MCF 10A (cell line): ENCODE measurements at regions not wholly inside any gene's neighbourhood (a gene's known extent, or its start where the extent isn't known, plus 50 kb on each side); places are given as distances from the start of the nearest gene placed in this dataset.

ENCODE experiments used
- BruUV-seq: library from RNA; stranded (reverse); fragments of 400-500 nt; replicated peaks from 2 replicates; lab custom pipeline; 2021; lab: Mats Ljungman, UMichigan
- CTCF ChIA-PET: fragments of 300-600 bp; sonication (Branson Sonifier 250); formaldehyde crosslinking; extraction: SDS; loops from one replicate; lab custom pipeline; 2021; ENCODE audit warnings: antibody characterized with exemption, inconsistent platforms; lab: Yijun Ruan, JAX
- POLR2A ChIA-PET: fragments of 300-600, 350-650 bp; sonication (Branson Sonifier 250); formaldehyde crosslinking; extraction: SDS; loops from one replicate; lab custom pipeline; 2020; ENCODE audit warnings: antibody characterized with exemption, inconsistent platforms; lab: Yijun Ruan, JAX
- DNase-seq: peaks from one replicate; pipeline ENCODE4 v3.0.0-alpha.2; 2018; ENCODE audit not compliant: unreplicated experiment
- H3K27ac Mint-ChIP-seq: one replicate; pipeline ENCODE4 v1.8.0; 2022; ENCODE audit warnings: mild to moderate bottlenecking, low read depth, mixed read lengths; ENCODE audit not compliant: unreplicated experiment
- H3K27me3 Mint-ChIP-seq: one replicate; pipeline ENCODE4 v1.8.0; 2022; ENCODE audit warnings: mixed read lengths; ENCODE audit not compliant: insufficient read depth, unreplicated experiment
- H3K36me3 Mint-ChIP-seq: one replicate; pipeline ENCODE4 v1.8.0; 2022; ENCODE audit warnings: mild to moderate bottlenecking, moderate library complexity, mixed read lengths; ENCODE audit not compliant: insufficient read depth, unreplicated experiment
- H3K4me1 Mint-ChIP-seq: one replicate; pipeline ENCODE4 v1.8.0; 2022; ENCODE audit warnings: mixed read lengths; ENCODE audit not compliant: insufficient read depth, unreplicated experiment
- H3K4me3 Mint-ChIP-seq: one replicate; pipeline ENCODE4 v1.8.0; 2022; ENCODE audit warnings: mild to moderate bottlenecking, moderate library complexity, mixed read lengths; ENCODE audit not compliant: unreplicated experiment
- H3K9me3 Mint-ChIP-seq: one replicate; pipeline ENCODE4 v1.8.0; 2022; ENCODE audit warnings: mixed read lengths; ENCODE audit not compliant: unreplicated experiment
- intact Hi-C: fragments of 100-400 bp; cut with micrococcal nuclease; formaldehyde crosslinking; loops from 2 replicates; pipeline ENCODE4 v1.14.1; 2022
- TF ChIP-seq, protein P1 (sequence below): fragments of 200-600 bp; IDR thresholded peaks from one replicate; pipeline ENCODE4 v1.8.0; 2022; ENCODE audit warnings: antibody characterized with exemption, mild to moderate bottlenecking; ENCODE audit not compliant: unreplicated experiment

DNA sequence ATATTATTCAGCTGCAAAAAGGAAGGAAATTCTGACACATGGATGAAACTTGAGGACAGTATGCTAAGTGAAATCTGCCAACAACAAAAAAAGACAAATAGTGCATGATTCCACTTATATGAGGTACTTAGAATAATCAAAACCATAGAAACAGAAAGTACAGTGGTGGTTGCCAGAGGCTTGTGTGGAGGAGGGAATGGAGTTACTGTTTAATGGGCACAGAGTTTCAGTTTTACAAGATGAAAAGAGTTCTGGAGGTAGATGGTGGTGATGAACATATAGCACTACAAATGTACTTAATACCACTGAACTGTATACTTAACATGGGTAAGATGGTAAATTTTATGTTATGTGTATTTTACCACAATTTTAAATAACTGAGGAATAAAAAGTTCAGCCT is 212.0 kb upstream of the KLF3 start:
- DNase-seq, result no peak
- Mint-ChIP-seq H3K36me3 (no peaks in the 10 kb centered on the region), H3K9me3 (no peaks in the 10 kb centered on the region), H3K4me3 (no peak overlapping the region), H3K27me3 (no peaks in the 10 kb centered on the region), H3K27ac (no peak overlapping the region), H3K4me1 (no peaks in the 10 kb centered on the region)
- POLR2A ChIA-PET, result interaction anchor here (1.1 kb wide), 1 partner anchor 42 kb away, joined by 4 read pairs; no protein-coding TSS in a partner anchor
- no TSS peak for BruUV-seq
- intact Hi-C loops, result no loop called here
- TF ChIP-seq, protein P1, sequence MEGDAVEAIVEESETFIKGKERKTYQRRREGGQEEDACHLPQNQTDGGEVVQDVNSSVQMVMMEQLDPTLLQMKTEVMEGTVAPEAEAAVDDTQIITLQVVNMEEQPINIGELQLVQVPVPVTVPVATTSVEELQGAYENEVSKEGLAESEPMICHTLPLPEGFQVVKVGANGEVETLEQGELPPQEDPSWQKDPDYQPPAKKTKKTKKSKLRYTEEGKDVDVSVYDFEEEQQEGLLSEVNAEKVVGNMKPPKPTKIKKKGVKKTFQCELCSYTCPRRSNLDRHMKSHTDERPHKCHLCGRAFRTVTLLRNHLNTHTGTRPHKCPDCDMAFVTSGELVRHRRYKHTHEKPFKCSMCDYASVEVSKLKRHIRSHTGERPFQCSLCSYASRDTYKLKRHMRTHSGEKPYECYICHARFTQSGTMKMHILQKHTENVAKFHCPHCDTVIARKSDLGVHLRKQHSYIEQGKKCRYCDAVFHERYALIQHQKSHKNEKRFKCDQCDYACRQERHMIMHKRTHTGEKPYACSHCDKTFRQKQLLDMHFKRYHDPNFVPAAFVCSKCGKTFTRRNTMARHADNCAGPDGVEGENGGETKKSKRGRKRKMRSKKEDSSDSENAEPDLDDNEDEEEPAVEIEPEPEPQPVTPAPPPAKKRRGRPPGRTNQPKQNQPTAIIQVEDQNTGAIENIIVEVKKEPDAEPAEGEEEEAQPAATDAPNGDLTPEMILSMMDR, result no peak
- CTCF ChIA-PET, result interaction anchor here (0.7 kb wide), 1 partner anchor 223 kb away, joined by 3 read pairs; no protein-coding TSS in a partner anchor

DNA sequence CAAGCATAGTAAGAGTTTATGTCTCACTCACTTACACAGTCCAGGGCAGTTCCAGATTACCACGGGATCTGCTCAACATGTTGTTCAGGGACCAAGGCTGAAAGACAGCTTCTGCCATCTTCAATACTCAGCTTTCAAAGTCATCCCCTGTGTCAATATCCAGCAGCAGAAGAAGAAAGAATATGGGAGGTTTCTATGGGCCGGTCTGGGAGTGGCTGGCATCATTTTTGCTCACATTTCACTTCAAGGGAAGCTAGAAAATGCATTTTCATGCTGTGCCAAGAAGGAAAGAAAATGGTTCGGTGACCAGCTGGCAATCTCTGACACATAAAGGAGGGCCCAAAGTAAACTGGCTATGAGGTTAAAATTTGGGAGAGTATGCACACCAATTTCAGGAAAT is 211.5 kb upstream of the KLF3 start:
- no peaks in the 10 kb centered on the region for H3K27me3 Mint-ChIP-seq
- ChIA-PET CTCF (no interaction called here), POLR2A (interaction anchor here (0.5 to 0.6 kb wide), 2 partner anchors 68 to 132 kb away, joined by 3 read pairs; no protein-coding TSS in a partner anchor)
- TF ChIP-seq, protein P1, result no peak
- no peak for DNase-seq
- H3K4me1 Mint-ChIP-seq, result no peaks in the 10 kb centered on the region
- H3K9me3 Mint-ChIP-seq, result no peaks in the 10 kb centered on the region
- H3K4me3 Mint-ChIP-seq, result no peak overlapping the region
- intact Hi-C loops, result no loop called here
- no peaks in the 10 kb centered on the region for H3K36me3 Mint-ChIP-seq
- BruUV-seq, result no TSS peak
- H3K27ac Mint-ChIP-seq, result no peak overlapping the region

DNA sequence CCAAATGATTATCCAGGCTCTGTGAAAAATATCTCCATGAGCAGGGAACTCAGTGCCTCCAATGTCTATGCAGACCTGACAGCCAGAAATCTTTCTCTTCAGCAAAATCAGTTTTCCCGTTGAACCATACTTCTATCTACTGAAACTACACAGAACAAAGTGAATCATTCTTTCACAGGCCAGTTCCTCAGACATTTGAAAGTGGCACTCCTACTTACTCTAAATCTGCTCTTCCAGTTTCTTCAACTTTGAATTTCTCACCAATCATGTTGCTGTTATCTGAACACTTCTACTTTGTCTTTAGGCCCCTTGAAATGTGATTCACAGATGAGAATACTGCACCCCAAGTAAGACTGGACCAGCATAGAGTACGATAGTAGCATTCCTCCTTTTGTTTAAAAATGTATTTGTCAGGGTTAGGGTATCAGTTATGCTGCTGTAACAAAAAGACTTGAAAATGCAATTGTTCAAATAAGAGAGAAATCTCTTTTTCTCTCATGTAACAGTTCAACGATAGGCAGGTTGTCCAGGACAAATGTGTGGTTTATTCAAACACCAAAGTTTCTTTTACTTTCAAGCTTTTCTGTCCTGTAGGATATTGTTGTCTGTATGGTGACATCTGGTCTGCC is 210.6 kb upstream of the KLF3 start:
- intact Hi-C loops, result no loop called here
- Mint-ChIP-seq H3K27ac (no peak overlapping the region), H3K36me3 (no peaks in the 10 kb centered on the region), H3K9me3 (no peaks in the 10 kb centered on the region), H3K27me3 (no peaks in the 10 kb centered on the region), H3K4me3 (no peak overlapping the region), H3K4me1 (no peaks in the 10 kb centered on the region)
- POLR2A ChIA-PET, result no interaction called here
- CTCF ChIA-PET, result interaction anchor here (0.6 kb wide), 1 partner anchor 87 kb away, joined by 4 read pairs; no protein-coding TSS in a partner anchor
- DNase-seq, result no peak
- TF ChIP-seq, protein P1, result no peak
- BruUV-seq, result no TSS peak

DNA sequence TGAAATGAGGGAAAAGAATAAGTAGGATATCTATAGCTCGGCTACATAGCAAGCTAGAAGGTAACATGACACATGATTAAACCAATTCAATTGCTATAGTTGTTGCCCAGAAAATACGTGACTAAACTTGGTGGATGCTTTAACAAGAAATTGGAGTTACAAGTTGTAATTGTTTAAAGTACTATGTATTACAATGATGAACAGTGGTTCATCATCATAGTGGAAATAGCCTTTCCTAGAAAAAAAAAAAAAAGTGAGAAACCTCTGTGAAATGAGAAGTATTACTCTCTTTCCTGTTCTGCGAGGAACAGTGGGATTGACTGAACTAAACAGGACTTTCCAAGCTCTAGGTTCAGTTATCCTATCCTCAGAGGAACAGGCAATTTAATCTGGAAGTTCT is 209.7 kb upstream of the KLF3 start:
- DNase-seq, result no peak
- BruUV-seq, result no TSS peak
- CTCF ChIA-PET, result interaction anchor here (0.5 to 0.8 kb wide), 5 partner anchors 10 to 197 kb away, joined by 3 to 5 read pairs (median 4); no protein-coding TSS in a partner anchor
- no peak overlapping the region for H3K27ac Mint-ChIP-seq
- no peaks in the 10 kb centered on the region for H3K9me3 Mint-ChIP-seq
- POLR2A ChIA-PET, result no interaction called here
- no peaks in the 10 kb centered on the region for H3K4me1 Mint-ChIP-seq
- TF ChIP-seq, protein P1, result no peak
- intact Hi-C loops, result no loop called here
- no peak overlapping the region for H3K4me3 Mint-ChIP-seq
- no peaks in the 10 kb centered on the region for H3K27me3 Mint-ChIP-seq
- no peaks in the 10 kb centered on the region for H3K36me3 Mint-ChIP-seq
